B cell (primary cell): ENCODE measurements at regions not wholly inside any gene's neighbourhood (a gene's known extent, or its start where the extent isn't known, plus 50 kb on each side); places are given as distances from the start of the nearest gene placed in this dataset.

Experiments
- ATAC-seq: fragments of 200-7000 bp; cut with Tn5 transposase; one replicate; pipeline ENCODE4 v1.10.0; 2021; ENCODE audit warnings: low read depth, mild to moderate bottlenecking, moderate number of reproducible peaks, moderate library complexity
- CTCF ChIA-PET: fragments of 350-600 bp; sonication (Branson Sonifier 250); formaldehyde crosslinking; loops from one replicate; lab custom pipeline; 2021; ENCODE audit warnings: antibody characterized with exemption, inconsistent platforms; lab: Charles Lee
- POLR2A ChIA-PET: fragments of 350-600 bp; sonication (Branson Sonifier 250); formaldehyde crosslinking; loops from one replicate; lab custom pipeline; 2021; ENCODE audit warnings: antibody characterized with exemption; lab: Charles Lee
- DNase-seq: peaks from one replicate; pipeline ENCODE4 v3.0.0; 2013
- H2AFZ ChIP-seq: 2 replicates; pipeline ENCODE4 v1.6.1; 2012; ENCODE audit warnings: mild to moderate bottlenecking, low read depth, low read length; ENCODE audit not compliant: insufficient read depth, poor library complexity, severe bottlenecking
- H3K27ac ChIP-seq, 2 donors: 1 replicate in 1 of 2; 2 replicates in 1 of 2; pipeline ENCODE4 v1.5.1; 2012 to 2013; ENCODE audit warnings: low read length in 2 of 2, mild to moderate bottlenecking in 2 of 2, moderate library complexity in 1 of 2
- H3K27me3 ChIP-seq, 4 experiments: fragments of 200-600 bp in 1 of 4; sonication (generic) in 1 of 4; replicated peaks in 1 of 4; 1 replicate in 2 of 4; 2 replicates in 2 of 4; pipeline versions ENCODE4 v1.6.1 to v1.7.0; 2013 to 2016; ENCODE audit warnings: low read length in 3 of 4, mild to moderate bottlenecking in 2 of 4, mixed read lengths in 1 of 4, moderate library complexity in 1 of 4; ENCODE audit not compliant: insufficient read depth in 4 of 4, control insufficient read depth in 3 of 4; ENCODE audit errors: control extremely low read depth in 1 of 4
- H3K36me3 ChIP-seq, 2 experiments: replicated peaks in 1 of 2; 1 replicate in 1 of 2; 2 replicates in 1 of 2; pipeline versions ENCODE4 v1.6.1 to v1.7.1; 2013; ENCODE audit warnings: low read length in 1 of 2; ENCODE audit not compliant: insufficient read depth in 2 of 2, control insufficient read depth in 1 of 2; ENCODE audit errors: control extremely low read depth in 1 of 2, extremely low read depth in 1 of 2
- H3K4me1 ChIP-seq, 2 donors: fragments of 200-600 bp in 1 of 2; sonication (generic) in 1 of 2; 1 replicate in 1 of 2; 2 replicates in 1 of 2; pipeline versions ENCODE4 v1.5.1 to v1.6.1; 2013 to 2017; ENCODE audit warnings: low read length in 2 of 2; ENCODE audit not compliant: control insufficient read depth in 2 of 2, insufficient read depth in 2 of 2
- H3K4me2 ChIP-seq: replicated peaks from 2 replicates; pipeline ENCODE3; 2012; ENCODE audit warnings: mild to moderate bottlenecking, low read depth, low read length; ENCODE audit not compliant: poor library complexity, severe bottlenecking
- H3K4me3 ChIP-seq, 5 experiments: fragments of 200-600 bp in 1 of 5; sonication (generic) in 1 of 5; 1 replicate in 3 of 5; 2 replicates in 2 of 5; pipeline versions ENCODE4 v1.5.1 to v1.7.0; 2011 to 2016; ENCODE audit warnings: low read length in 4 of 5, mild to moderate bottlenecking in 4 of 5, low read depth in 2 of 5, control low read depth in 1 of 5, moderate library complexity in 1 of 5; ENCODE audit not compliant: insufficient read depth in 1 of 5; ENCODE audit errors: control extremely low read depth in 1 of 5, extremely low read depth in 1 of 5
- H3K79me2 ChIP-seq: fragments of 200-600 bp; sonication (generic); one replicate; pipeline ENCODE4 v1.6.0; 2016; ENCODE audit warnings: low read length; ENCODE audit not compliant: control insufficient read depth, insufficient read depth
- H3K9ac ChIP-seq: fragments of 200-600 bp; sonication (generic); 2 replicates; pipeline ENCODE4 v1.6.1; 2017; ENCODE audit warnings: mild to moderate bottlenecking, low read length, moderate library complexity
- H3K9me3 ChIP-seq, 3 donors: one replicate each; pipeline versions ENCODE4 v1.6.1 to v1.7.1; 2013; ENCODE audit warnings: low read length in 2 of 3; ENCODE audit not compliant: control insufficient read depth in 2 of 3, insufficient read depth in 1 of 3; ENCODE audit errors: control extremely low read depth in 1 of 3
- H4K20me1 ChIP-seq: 2 replicates; pipeline ENCODE4 v1.6.0; 2012; ENCODE audit warnings: mild to moderate bottlenecking, low read length; ENCODE audit not compliant: insufficient read depth, control insufficient read depth, poor library complexity, severe bottlenecking
- H3K27ac Mint-ChIP-seq: one replicate; pipeline ENCODE4 v1.8.0; 2021; ENCODE audit warnings: mixed read lengths
- H3K27me3 Mint-ChIP-seq: one replicate; pipeline ENCODE4 v1.8.0; 2021; ENCODE audit warnings: mixed read lengths
- H3K4me1 Mint-ChIP-seq: one replicate; pipeline ENCODE4 v1.8.0; 2021; ENCODE audit warnings: mixed read lengths
- H3K4me3 Mint-ChIP-seq: one replicate; pipeline ENCODE4 v1.8.0; 2021; ENCODE audit warnings: mixed read lengths
- H3K9me3 Mint-ChIP-seq: one replicate; pipeline ENCODE4 v1.8.0; 2022; ENCODE audit warnings: mixed read lengths; ENCODE audit not compliant: insufficient read depth
- CTCF ChIP-seq: fragments of 200-600 bp; IDR thresholded peaks from one replicate; pipeline ENCODE4 v1.8.0; 2022; ENCODE audit warnings: antibody characterized with exemption, mild to moderate bottlenecking
- EZH2 ChIP-seq: IDR thresholded peaks from 2 replicates; pipeline ENCODE4 v1.6.1; 2012; ENCODE audit warnings: borderline replicate concordance, low read depth, mild to moderate bottlenecking, moderate library complexity, low read length; ENCODE audit not compliant: insufficient read depth, poor library complexity, severe bottlenecking
- WGBS: methylation state at CpG from one replicate; pipeline ENCODE4 v1.1.5; 2013; ENCODE audit warnings: missing lambda C conversion rate; ENCODE audit not compliant: insufficient coverage; 5-methylcytosine and 5-hydroxymethylcytosine counted together
- intact Hi-C: fragments of 100-400 bp; cut with micrococcal nuclease; formaldehyde crosslinking; loops from one replicate; pipeline ENCODE4 v1.10.0; 2022

GRCh38 chr5:35324679-35325078 is 94.4 kb upstream of the PRLR start:
- ChIA-PET CTCF (interaction anchor here (2.0 kb wide), 1 partner anchor 10 kb away, joined by 5 read pairs; no protein-coding TSS in a partner anchor), POLR2A (no interaction called here)
- DNase-seq, result no peak
- TF ChIP-seq EZH2 (no peak), CTCF (no peak)
- Mint-ChIP-seq H3K27me3 (peaks cover 4% of the 10 kb centered on the region), H3K4me3 (no peak overlapping the region), H3K27ac (no peak overlapping the region), H3K9me3 (peaks cover 3% of the 10 kb centered on the region), H3K4me1 (peaks cover 9% of the 10 kb centered on the region)
- Histone ChIP-seq H2AFZ (no peak overlapping the region), H3K4me3 (no peak overlapping the region), H3K4me1 (no peaks in the 10 kb centered on the region), H3K9me3 (no peaks in the 10 kb centered on the region), H3K79me2 (no peaks in the 10 kb centered on the region), H3K36me3 (no peaks in the 10 kb centered on the region), H3K27ac (no peak overlapping the region), H3K4me2 (no peak overlapping the region), H4K20me1 (no peaks in the 10 kb centered on the region), H3K9ac (no peak overlapping the region), H3K27me3 (no peaks in the 10 kb centered on the region)
- 75% methylated on average over 6 of the region's 6 CpGs for WGBS
- ATAC-seq, result no peak
- intact Hi-C loops, result no loop called here

- TF ChIP-seq CTCF (no peak), EZH2 (no peak)
- Histone ChIP-seq H3K4me1 (no peaks in the 10 kb centered on the region), H3K4me3 (no peak overlapping the region), H3K4me2 (no peak overlapping the region), H3K79me2 (no peaks in the 10 kb centered on the region), H4K20me1 (no peaks in the 10 kb centered on the region), H3K27ac (no peak overlapping the region), H2AFZ (no peak overlapping the region), H3K27me3 (no peaks in the 10 kb centered on the region), H3K9me3 (no peaks in the 10 kb centered on the region), H3K36me3 (no peaks in the 10 kb centered on the region), H3K9ac (no peak overlapping the region)
- no peak for ATAC-seq
- H3K27ac Mint-ChIP-seq, result no peak overlapping the region
- H3K4me3 Mint-ChIP-seq, result no peak overlapping the region
- peaks cover 4% of the 10 kb centered on the region for H3K27me3 Mint-ChIP-seq
- H3K9me3 Mint-ChIP-seq, result peaks cover 3% of the 10 kb centered on the region
- peaks cover 14% of the 10 kb centered on the region for H3K4me1 Mint-ChIP-seq
- POLR2A ChIA-PET, result no interaction called here
- DNase-seq, result no peak
- intact Hi-C loops, result no loop called here
- WGBS, result 69% methylated on average over 4 of the region's 4 CpGs
- CTCF ChIA-PET, result no interaction called here
These were observed 93.9 kb upstream of the PRLR start for GRCh38 chr5:35324201-35324600.
